ENCODE measurements at regions not wholly inside any gene's neighbourhood (a gene's known extent, or its start where the extent isn't known, plus 50 kb on each side); places are given as distances from the start of the nearest gene placed in this dataset.

- TF ChIP-seq, protein P1, sequence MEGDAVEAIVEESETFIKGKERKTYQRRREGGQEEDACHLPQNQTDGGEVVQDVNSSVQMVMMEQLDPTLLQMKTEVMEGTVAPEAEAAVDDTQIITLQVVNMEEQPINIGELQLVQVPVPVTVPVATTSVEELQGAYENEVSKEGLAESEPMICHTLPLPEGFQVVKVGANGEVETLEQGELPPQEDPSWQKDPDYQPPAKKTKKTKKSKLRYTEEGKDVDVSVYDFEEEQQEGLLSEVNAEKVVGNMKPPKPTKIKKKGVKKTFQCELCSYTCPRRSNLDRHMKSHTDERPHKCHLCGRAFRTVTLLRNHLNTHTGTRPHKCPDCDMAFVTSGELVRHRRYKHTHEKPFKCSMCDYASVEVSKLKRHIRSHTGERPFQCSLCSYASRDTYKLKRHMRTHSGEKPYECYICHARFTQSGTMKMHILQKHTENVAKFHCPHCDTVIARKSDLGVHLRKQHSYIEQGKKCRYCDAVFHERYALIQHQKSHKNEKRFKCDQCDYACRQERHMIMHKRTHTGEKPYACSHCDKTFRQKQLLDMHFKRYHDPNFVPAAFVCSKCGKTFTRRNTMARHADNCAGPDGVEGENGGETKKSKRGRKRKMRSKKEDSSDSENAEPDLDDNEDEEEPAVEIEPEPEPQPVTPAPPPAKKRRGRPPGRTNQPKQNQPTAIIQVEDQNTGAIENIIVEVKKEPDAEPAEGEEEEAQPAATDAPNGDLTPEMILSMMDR (IDR thresholded peaks at IDR 0.05; ENCODE audit: low read length): no peak
- TF ChIP-seq EZH2 (IDR thresholded peaks at IDR 0.05; ENCODE audit: borderline replicate concordance, low read length): no peak
Measured at GRCh38 chr7:17093461-17093860, 205.0 kb upstream of the AHR start.
